ENCODE measurements at regions not wholly inside any gene's neighbourhood (a gene's known extent, or its start where the extent isn't known, plus 50 kb on each side); places are given as distances from the start of the nearest gene placed in this dataset.

GRCh38 chr2:116489944-116490343 is 1324.5 kb upstream of the DDX18 start:
- Mint-ChIP-seq H3K9me3 (ENCODE audit: low read depth) (peaks cover 39% of the 10 kb centered on the region), H3K36me3 (ENCODE audit: low read depth) (no peaks in the 10 kb centered on the region), H3K4me3 (ENCODE audit: unreplicated experiment) (no peak overlapping the region), H3K27ac (ENCODE audit: unreplicated experiment) (no peak overlapping the region), H3K4me1 (ENCODE audit: low read depth) (no peaks in the 10 kb centered on the region), H3K27me3 (ENCODE audit: low read depth) (no peaks in the 10 kb centered on the region)
- no peak for DNase-seq (ENCODE audit: low spot score)
- TF ChIP-seq CTCF (IDR thresholded peaks at IDR 0.05): no peak

- H3K27me3 Mint-ChIP-seq (ENCODE audit: low read depth): no peaks in the 10 kb centered on the region
- no peak for TF ChIP-seq CTCF (IDR thresholded peaks at IDR 0.05)
- no peak for DNase-seq (ENCODE audit: low spot score)
- H3K36me3 Mint-ChIP-seq (ENCODE audit: low read depth): no peaks in the 10 kb centered on the region
- no peak overlapping the region for H3K4me3 Mint-ChIP-seq (ENCODE audit: unreplicated experiment)
- no peaks in the 10 kb centered on the region for H3K4me1 Mint-ChIP-seq (ENCODE audit: low read depth)
- H3K27ac Mint-ChIP-seq (ENCODE audit: unreplicated experiment): no peak overlapping the region
- peaks cover 33% of the 10 kb centered on the region for H3K9me3 Mint-ChIP-seq (ENCODE audit: low read depth)
Observed at GRCh38 chr2:116490511-116491145, 1323.9 kb upstream of the DDX18 start.

GRCh38 chr2:116491292-116491691 is 1323.2 kb upstream of the DDX18 start:
- Mint-ChIP-seq H3K9me3 (ENCODE audit: low read depth) (peaks cover 26% of the 10 kb centered on the region), H3K27ac (ENCODE audit: unreplicated experiment) (no peak overlapping the region), H3K27me3 (ENCODE audit: low read depth) (no peaks in the 10 kb centered on the region), H3K36me3 (ENCODE audit: low read depth) (no peaks in the 10 kb centered on the region), H3K4me1 (ENCODE audit: low read depth) (no peaks in the 10 kb centered on the region), H3K4me3 (ENCODE audit: unreplicated experiment) (no peak overlapping the region)
- no peak for DNase-seq (ENCODE audit: low spot score)
- TF ChIP-seq CTCF (IDR thresholded peaks at IDR 0.05): no peak

- H3K36me3 Mint-ChIP-seq (ENCODE audit: low read depth): no peaks in the 10 kb centered on the region
- no peak for DNase-seq (ENCODE audit: low spot score)
- H3K27me3 Mint-ChIP-seq (ENCODE audit: low read depth): no peaks in the 10 kb centered on the region
- H3K27ac Mint-ChIP-seq (ENCODE audit: unreplicated experiment): no peak overlapping the region
- H3K9me3 Mint-ChIP-seq (ENCODE audit: low read depth): no peaks in the 10 kb centered on the region
- no peak for TF ChIP-seq CTCF (IDR thresholded peaks at IDR 0.05)
- no peaks in the 10 kb centered on the region for H3K4me1 Mint-ChIP-seq (ENCODE audit: low read depth)
- H3K4me3 Mint-ChIP-seq (ENCODE audit: unreplicated experiment): no peak overlapping the region
Observed at GRCh38 chr2:116499389-116499788, 1315.1 kb upstream of the DDX18 start.

DNA sequence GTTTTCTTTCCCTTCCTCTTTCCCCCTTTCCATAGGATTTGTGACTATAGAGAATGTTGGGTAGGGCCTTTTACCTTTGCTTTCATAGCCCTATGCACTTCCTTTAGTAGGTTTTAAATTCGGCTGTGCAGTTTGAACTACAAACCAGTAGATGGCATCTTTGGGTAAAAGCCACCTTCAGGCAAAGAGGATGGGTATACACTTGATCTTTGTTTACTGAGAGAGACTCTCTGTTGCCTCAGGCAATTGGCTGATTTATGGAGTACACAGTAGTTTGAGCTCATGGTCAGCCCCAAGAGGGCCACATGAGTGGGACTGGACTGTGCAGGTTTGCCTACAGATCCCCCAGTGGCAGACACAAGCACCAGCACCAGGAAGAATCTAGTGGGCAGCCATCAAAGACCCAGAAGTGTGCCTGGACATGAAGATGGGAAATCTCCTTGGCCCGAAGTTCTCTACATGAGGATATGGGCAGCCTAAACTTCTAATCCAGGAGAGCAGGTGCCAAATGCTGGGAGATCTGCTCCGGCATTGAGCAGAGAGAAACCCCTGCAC is 1304.3 kb upstream of the DDX18 start:
- peaks cover 4% of the 10 kb centered on the region for H3K27me3 Mint-ChIP-seq (ENCODE audit: low read depth)
- TF ChIP-seq CTCF (IDR thresholded peaks at IDR 0.05): peak; percentile 74
- no peak for DNase-seq (ENCODE audit: low spot score)
- no peaks in the 10 kb centered on the region for H3K9me3 Mint-ChIP-seq (ENCODE audit: low read depth)
- no peaks in the 10 kb centered on the region for H3K4me1 Mint-ChIP-seq (ENCODE audit: low read depth)
- no peak overlapping the region for H3K4me3 Mint-ChIP-seq (ENCODE audit: unreplicated experiment)
- no peak overlapping the region for H3K27ac Mint-ChIP-seq (ENCODE audit: unreplicated experiment)
- H3K36me3 Mint-ChIP-seq (ENCODE audit: low read depth): no peaks in the 10 kb centered on the region
